IPS DF 4.7 (cell line): ENCODE measurements at regions not wholly inside any gene's neighbourhood (a gene's known extent, or its start where the extent isn't known, plus 50 kb on each side); places are given as distances from the start of the nearest gene placed in this dataset.
"Not testable (repeated sequence)": the region's sequence is repeated elsewhere in the genome, so short reads cannot be mapped to it uniquely, and the experiment has no call there.

ENCODE experiments used
- DNase-seq: peaks from one replicate; pipeline ENCODE4 v3.0.0-alpha.2; 2013; ENCODE audit warnings: low spot score; ENCODE audit errors: extremely low read depth

GRCh38 chr3:18738393-18739098 lies 313.4 kb upstream of the SATB1 start:
- DNase-seq = no peak

- no peak for DNase-seq
These were observed 309.9 kb upstream of the SATB1 start for GRCh38 chr3:18735005-18735404.

- no peak for DNase-seq
These were observed 309.2 kb upstream of the SATB1 start for GRCh38 chr3:18734309-18734708.

- no peak for DNase-seq
These were observed 307.3 kb upstream of the SATB1 start for GRCh38 chr3:18732474-18732873.

- DNase-seq = no peak
These were observed 305.4 kb upstream of the SATB1 start for GRCh38 chr3:18730491-18730890.

GRCh38 chr3:18729671-18730070 lies 304.5 kb upstream of the SATB1 start:
- DNase-seq = no peak

- no peak for DNase-seq
These were observed 300.7 kb upstream of the SATB1 start for GRCh38 chr3:18725668-18726407.

GRCh38 chr3:18724456-18724855 lies 299.3 kb upstream of the SATB1 start:
- no peak for DNase-seq

- no peak for DNase-seq
These were observed 298.2 kb upstream of the SATB1 start for GRCh38 chr3:18723206-18723810.

GRCh38 chr3:18720543-18720942 lies 295.4 kb upstream of the SATB1 start:
- no peak for DNase-seq

- no peak for DNase-seq
These were observed 292.5 kb upstream of the SATB1 start for GRCh38 chr3:18717598-18717997.

- DNase-seq = no peak
These were observed 291.7 kb upstream of the SATB1 start for GRCh38 chr3:18716821-18717220.

- no peak for DNase-seq
These were observed 291.0 kb upstream of the SATB1 start for GRCh38 chr3:18716101-18716500.

GRCh38 chr3:18715208-18715607 lies 290.1 kb upstream of the SATB1 start:
- no peak for DNase-seq

- no peak for DNase-seq
These were observed 288.4 kb upstream of the SATB1 start for GRCh38 chr3:18713577-18713951.

- no peak for DNase-seq
These were observed 287.8 kb upstream of the SATB1 start for GRCh38 chr3:18712713-18713576.

GRCh38 chr3:18704326-18704725 lies 279.2 kb upstream of the SATB1 start:
- DNase-seq = no peak

GRCh38 chr3:18703798-18704197 lies 278.7 kb upstream of the SATB1 start:
- no peak for DNase-seq

- not testable (repeated sequence) for DNase-seq
These were observed 268.6 kb upstream of the SATB1 start for GRCh38 chr3:18693588-18694329.

GRCh38 chr3:18687286-18687685 lies 262.1 kb upstream of the SATB1 start:
- no peak for DNase-seq

GRCh38 chr3:18683900-18684299 lies 258.8 kb upstream of the SATB1 start:
- no peak for DNase-seq
